ENCODE measurements at regions not wholly inside any gene's neighbourhood (a gene's known extent, or its start where the extent isn't known, plus 50 kb on each side); places are given as distances from the start of the nearest gene placed in this dataset.

- TF ChIP-seq, protein P1, sequence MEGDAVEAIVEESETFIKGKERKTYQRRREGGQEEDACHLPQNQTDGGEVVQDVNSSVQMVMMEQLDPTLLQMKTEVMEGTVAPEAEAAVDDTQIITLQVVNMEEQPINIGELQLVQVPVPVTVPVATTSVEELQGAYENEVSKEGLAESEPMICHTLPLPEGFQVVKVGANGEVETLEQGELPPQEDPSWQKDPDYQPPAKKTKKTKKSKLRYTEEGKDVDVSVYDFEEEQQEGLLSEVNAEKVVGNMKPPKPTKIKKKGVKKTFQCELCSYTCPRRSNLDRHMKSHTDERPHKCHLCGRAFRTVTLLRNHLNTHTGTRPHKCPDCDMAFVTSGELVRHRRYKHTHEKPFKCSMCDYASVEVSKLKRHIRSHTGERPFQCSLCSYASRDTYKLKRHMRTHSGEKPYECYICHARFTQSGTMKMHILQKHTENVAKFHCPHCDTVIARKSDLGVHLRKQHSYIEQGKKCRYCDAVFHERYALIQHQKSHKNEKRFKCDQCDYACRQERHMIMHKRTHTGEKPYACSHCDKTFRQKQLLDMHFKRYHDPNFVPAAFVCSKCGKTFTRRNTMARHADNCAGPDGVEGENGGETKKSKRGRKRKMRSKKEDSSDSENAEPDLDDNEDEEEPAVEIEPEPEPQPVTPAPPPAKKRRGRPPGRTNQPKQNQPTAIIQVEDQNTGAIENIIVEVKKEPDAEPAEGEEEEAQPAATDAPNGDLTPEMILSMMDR (IDR thresholded peaks at IDR 0.05) = no peak
- TF ChIP-seq POLR2A (IDR thresholded peaks at IDR 0.05) (no peak), POLR2AphosphoS5 (IDR thresholded peaks at IDR 0.05) (no peak), EP300 (IDR thresholded peaks at IDR 0.05; ENCODE audit: low read depth) (no peak)
Observed at GRCh38 chr4:187042251-187042650, 318.6 kb upstream of the FAT1 start.

Data from transverse colon (tissue), 4 donors.